Bronchial epithelial cell (primary cell): ENCODE measurements at regions not wholly inside any gene's neighbourhood (a gene's known extent, or its start where the extent isn't known, plus 50 kb on each side); places are given as distances from the start of the nearest gene placed in this dataset.
"Not testable (repeated sequence)": the region's sequence is repeated elsewhere in the genome, so short reads cannot be mapped to it uniquely, and the experiment has no call there.

ENCODE experiments used
- DNase-seq: peaks from one replicate; pipeline ENCODE4 v3.0.0-alpha.2; 2010; ENCODE audit warnings: low read depth
- FAIRE-seq: peaks from 2 replicates; lab custom pipeline; 2011; peaks lifted over from hg19 to GRCh38; lab: Jason Lieb, UNC
- H3K27me3 ChIP-seq: 2 replicates; pipeline ENCODE4 v1.5.1; 2011; ENCODE audit warnings: low read length; ENCODE audit not compliant: control insufficient read depth, insufficient read depth
- H3K36me3 ChIP-seq: 2 replicates; pipeline ENCODE4 v1.5.1; 2011; ENCODE audit warnings: low read length; ENCODE audit not compliant: control insufficient read depth, insufficient read depth
- H3K4me3 ChIP-seq: 2 replicates; pipeline ENCODE4 v1.5.1; 2011; ENCODE audit warnings: mild to moderate bottlenecking, low read depth, low read length, control low read depth
- CTCF ChIP-seq: IDR thresholded peaks from 2 replicates; pipeline ENCODE4 v1.5.1; 2011; ENCODE audit warnings: mild to moderate bottlenecking, moderate library complexity, low read length, control low read depth, inconsistent platforms; ENCODE audit not compliant: insufficient read depth, severe bottlenecking

DNA sequence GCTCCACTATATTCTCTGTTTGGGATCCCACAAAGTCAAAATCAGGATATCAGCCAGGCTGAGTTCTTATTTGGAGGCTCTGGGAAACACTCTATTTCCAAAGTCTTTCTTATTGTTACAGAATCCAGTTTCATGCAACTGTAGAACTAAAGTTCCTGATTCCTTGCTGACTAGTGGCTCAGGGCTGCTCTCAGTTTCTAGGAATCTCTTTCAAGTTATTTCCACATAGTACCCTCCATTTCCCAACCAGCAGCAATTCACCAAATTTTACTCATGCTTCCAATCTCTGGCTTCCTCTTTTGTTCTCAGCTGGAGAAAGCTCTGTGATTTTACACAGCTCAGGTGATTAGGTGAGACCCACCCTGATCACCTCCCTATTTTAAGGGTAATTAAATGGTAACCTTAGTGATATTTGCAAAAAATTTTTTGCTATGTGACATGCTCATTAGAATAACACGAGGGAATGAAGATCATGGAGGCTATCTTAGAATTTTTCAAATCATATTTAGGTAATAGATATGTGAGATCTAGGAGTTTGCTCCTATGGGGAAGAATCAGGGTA, 794.9 kb upstream of the ARRDC3 start:
- DNase-seq (no peak), FAIRE-seq (no peak)
- TF ChIP-seq CTCF, result no peak
- Histone ChIP-seq H3K36me3 (no peaks in the 10 kb centered on the region), H3K4me3 (no peak overlapping the region), H3K27me3 (no peaks in the 10 kb centered on the region)

DNA sequence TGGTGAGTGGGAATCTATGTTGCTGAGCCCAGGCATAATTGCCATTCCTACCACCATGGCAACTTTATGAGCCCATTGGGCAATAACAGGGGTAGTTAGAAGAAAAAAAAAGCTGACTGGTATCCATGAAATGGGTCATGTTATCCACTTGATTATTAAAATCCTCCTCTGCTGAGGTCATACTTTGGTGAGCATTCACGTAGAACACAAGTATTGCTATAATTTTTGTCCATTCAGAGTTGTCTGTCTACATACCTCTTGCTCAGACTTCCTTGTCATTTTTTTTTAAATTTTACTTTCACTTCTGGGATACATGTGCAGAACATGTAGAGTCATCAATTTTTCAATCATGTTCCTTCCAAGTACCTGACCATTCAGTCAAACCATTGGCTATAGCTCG, 780.8 kb upstream of the ARRDC3 start:
- no peaks in the 10 kb centered on the region for H3K27me3 ChIP-seq
- H3K4me3 ChIP-seq, result no peak overlapping the region
- DNase-seq, result no peak
- H3K36me3 ChIP-seq, result no peaks in the 10 kb centered on the region
- no peak for FAIRE-seq
- TF ChIP-seq CTCF, result no peak

GRCh38 chr5:92147798-92148197, 764.7 kb upstream of the ARRDC3 start:
- no peak for FAIRE-seq
- no peak for TF ChIP-seq CTCF

DNA sequence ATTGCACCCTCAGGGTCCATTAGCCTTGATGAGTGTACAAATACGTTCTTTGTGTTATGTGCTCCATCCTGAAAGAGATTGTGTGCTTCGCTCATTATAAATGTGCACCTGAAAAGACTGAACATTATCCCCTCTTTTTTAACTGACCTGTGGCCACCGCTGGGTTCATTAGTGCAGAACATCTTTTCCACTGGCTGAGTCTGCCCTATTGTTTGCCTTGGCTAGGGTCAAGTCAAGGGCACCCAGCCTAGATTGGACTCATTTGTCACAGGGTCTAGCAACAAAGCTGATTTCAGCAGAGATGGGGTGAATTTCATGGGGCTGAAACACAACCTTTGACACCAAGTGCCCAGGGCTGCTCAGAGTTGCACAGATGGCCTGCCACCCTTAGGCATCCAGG, 764.1 kb upstream of the ARRDC3 start:
- DNase-seq (no peak), FAIRE-seq (no peak)
- Histone ChIP-seq H3K36me3 (no peaks in the 10 kb centered on the region), H3K4me3 (no peak overlapping the region), H3K27me3 (no peaks in the 10 kb centered on the region)
- no peak for TF ChIP-seq CTCF

More at GRCh38 chr5:92147798-92148197, 764.7 kb upstream of the ARRDC3 start:
- H3K27me3 ChIP-seq, result no peaks in the 10 kb centered on the region
- no peak for DNase-seq
- H3K36me3 ChIP-seq, result no peaks in the 10 kb centered on the region
- H3K4me3 ChIP-seq, result no peak overlapping the region

GRCh38 chr5:92145852-92146251, 762.7 kb upstream of the ARRDC3 start:
- Histone ChIP-seq H3K36me3 (no peaks in the 10 kb centered on the region), H3K4me3 (no peak overlapping the region), H3K27me3 (no peaks in the 10 kb centered on the region)
- no peak for TF ChIP-seq CTCF
- DNase-seq, result no peak
- no peak for FAIRE-seq

GRCh38 chr5:92144824-92145223, 761.7 kb upstream of the ARRDC3 start:
- no peaks in the 10 kb centered on the region for H3K27me3 ChIP-seq
- DNase-seq (no peak), FAIRE-seq (no peak)
- no peak overlapping the region for H3K4me3 ChIP-seq
- TF ChIP-seq CTCF, result no peak
- no peaks in the 10 kb centered on the region for H3K36me3 ChIP-seq

DNA sequence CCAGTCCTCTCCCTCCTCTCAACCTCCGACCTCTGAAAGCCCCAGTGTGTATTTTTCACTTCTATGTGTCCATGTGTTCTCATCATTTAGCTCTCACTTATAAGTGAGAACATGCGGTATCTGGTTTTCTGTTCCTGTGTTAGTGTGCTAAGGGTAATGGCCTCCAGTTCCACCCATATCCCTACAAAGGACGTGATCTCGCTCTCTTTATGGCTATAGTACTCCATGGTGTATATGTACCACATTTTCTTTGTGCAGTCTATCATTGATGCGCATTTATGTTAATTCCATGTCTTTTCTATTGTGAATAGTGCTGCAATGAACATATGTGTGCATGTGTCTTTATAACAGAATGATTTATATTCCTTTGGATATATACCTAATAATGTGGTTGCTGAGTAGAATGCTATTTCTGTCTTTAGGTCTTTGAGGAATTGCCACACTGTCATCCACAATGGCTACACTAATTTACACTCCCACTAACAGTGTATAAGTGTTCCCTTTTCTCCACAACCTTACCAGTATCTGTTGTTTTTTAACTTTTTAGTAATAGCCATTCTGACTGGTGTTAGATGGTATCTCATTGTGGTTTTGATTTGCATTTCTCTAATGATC, 749.3 kb upstream of the ARRDC3 start:
- not testable (repeated sequence) for H3K27me3 ChIP-seq, H3K4me3 ChIP-seq, FAIRE-seq, DNase-seq, H3K36me3 ChIP-seq
